GM20000 (cell line): ENCODE measurements at regions not wholly inside any gene's neighbourhood (a gene's known extent, or its start where the extent isn't known, plus 50 kb on each side); places are given as distances from the start of the nearest gene placed in this dataset.

Experiments used
- DNase-seq: peaks from one replicate; pipeline ENCODE4 v3.0.0; 2012; ENCODE audit warnings: low spot score
- TF ChIP-seq, protein P1 (sequence below): IDR thresholded peaks from 2 replicates; pipeline ENCODE4 v1.5.1; 2012; ENCODE audit warnings: mild to moderate bottlenecking, control low read depth; ENCODE audit errors: extremely low read depth, missing control alignments

DNA sequence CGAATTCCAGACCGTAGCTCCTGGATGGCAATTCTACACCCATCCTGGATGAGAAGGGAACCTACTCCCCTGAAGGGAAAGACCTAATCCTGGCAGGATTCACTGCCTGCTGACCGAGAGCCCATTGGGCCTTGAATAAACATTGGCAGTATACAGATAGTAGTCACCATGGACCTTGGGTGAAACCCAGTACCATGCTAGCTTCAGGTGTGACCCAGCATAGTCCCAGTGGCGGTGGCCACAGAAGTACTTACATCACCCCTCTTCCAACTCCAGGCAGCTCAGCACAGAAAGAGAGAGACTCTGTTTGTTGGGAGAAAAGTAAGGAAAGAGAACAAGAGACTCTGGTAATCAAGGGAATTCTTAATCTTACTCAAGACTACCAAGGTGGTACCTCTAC is 97.2 kb upstream of the SLC13A1 start:
- TF ChIP-seq, protein P1, sequence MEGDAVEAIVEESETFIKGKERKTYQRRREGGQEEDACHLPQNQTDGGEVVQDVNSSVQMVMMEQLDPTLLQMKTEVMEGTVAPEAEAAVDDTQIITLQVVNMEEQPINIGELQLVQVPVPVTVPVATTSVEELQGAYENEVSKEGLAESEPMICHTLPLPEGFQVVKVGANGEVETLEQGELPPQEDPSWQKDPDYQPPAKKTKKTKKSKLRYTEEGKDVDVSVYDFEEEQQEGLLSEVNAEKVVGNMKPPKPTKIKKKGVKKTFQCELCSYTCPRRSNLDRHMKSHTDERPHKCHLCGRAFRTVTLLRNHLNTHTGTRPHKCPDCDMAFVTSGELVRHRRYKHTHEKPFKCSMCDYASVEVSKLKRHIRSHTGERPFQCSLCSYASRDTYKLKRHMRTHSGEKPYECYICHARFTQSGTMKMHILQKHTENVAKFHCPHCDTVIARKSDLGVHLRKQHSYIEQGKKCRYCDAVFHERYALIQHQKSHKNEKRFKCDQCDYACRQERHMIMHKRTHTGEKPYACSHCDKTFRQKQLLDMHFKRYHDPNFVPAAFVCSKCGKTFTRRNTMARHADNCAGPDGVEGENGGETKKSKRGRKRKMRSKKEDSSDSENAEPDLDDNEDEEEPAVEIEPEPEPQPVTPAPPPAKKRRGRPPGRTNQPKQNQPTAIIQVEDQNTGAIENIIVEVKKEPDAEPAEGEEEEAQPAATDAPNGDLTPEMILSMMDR = no peak
- no peak for DNase-seq

- TF ChIP-seq, protein P1 = no peak
- DNase-seq = no peak
Observed at GRCh38 chr7:123293710-123294109, 93.9 kb upstream of the SLC13A1 start.

DNA sequence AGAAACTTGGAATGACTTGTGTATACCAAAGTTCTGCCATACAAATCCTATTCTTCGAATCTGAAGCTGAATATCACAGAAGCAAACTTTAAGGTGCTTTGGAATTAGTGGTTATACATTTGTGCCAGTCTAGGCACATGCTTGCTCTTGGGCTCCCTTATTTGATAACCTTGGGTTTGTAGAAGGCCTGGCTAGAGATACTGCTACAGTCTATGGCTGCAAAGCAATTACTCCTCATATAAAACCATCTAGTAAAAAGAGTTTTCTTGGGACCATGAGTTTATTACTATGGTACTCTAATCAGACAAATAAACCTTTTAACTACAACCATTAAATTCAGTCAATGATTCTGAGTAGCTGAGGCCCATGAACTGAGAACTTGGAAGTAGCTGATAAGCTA is 92.5 kb upstream of the SLC13A1 start:
- DNase-seq = no peak
- TF ChIP-seq, protein P1 = no peak

GRCh38 chr7:123289200-123289599 is 89.4 kb upstream of the SLC13A1 start:
- DNase-seq = no peak
- TF ChIP-seq, protein P1 = no peak

- TF ChIP-seq, protein P1 = no peak
- no peak for DNase-seq
Observed at GRCh38 chr7:123285076-123285700, 85.4 kb upstream of the SLC13A1 start.

GRCh38 chr7:123283373-123283772 is 83.6 kb upstream of the SLC13A1 start:
- TF ChIP-seq, protein P1 = no peak
- no peak for DNase-seq

DNA sequence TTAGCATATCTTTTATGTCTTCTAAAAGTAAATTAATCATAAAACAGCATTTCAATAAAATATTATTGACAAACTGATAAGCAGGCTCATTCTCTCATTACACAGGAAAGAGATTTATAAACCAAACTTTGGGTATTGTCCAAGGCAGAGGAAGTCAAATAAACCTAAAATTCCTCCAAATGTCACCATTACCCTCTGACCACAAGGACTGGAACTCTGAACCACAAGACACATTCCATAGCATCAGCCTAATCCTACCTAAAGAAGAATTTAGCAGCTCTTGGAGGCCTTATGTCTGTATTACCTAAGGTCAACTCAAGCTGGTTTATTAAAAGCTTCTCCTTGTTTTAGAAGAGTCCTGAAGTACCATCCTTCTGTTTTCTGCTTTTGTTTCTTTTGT is 82.4 kb upstream of the SLC13A1 start:
- TF ChIP-seq, protein P1 = no peak
- DNase-seq = no peak
